ENCODE measurements at regions not wholly inside any gene's neighbourhood (a gene's known extent, or its start where the extent isn't known, plus 50 kb on each side); places are given as distances from the start of the nearest gene placed in this dataset.

DNA sequence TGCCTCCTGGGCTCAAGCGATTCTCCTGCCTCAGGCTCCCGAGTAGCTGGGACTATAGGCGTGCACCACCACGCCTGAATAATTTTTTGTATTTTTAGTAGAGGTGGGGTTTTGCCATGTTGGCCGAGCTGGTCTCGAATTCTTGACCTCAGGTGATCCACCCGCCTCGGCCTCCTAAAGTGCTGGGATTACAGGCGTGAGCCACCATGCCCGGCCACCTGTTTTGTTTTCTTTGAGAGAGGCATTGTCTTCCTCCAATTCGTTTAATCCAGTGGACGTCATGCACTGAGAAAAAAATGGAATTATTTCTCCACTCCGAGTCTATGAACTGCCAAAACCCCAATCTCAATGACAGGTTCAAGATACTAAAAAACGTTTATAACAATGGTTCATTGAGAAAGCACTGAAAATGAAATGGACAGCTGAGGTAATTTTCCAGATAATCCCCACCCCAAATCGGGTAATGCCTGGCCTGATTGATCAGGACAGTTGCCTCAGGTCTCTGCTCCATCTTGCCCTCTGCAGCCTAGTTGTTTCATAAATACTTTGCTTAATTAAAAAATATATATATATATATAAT lies 132.7 kb upstream of the PARP11 start (continued):
- TF ChIP-seq, protein P1, sequence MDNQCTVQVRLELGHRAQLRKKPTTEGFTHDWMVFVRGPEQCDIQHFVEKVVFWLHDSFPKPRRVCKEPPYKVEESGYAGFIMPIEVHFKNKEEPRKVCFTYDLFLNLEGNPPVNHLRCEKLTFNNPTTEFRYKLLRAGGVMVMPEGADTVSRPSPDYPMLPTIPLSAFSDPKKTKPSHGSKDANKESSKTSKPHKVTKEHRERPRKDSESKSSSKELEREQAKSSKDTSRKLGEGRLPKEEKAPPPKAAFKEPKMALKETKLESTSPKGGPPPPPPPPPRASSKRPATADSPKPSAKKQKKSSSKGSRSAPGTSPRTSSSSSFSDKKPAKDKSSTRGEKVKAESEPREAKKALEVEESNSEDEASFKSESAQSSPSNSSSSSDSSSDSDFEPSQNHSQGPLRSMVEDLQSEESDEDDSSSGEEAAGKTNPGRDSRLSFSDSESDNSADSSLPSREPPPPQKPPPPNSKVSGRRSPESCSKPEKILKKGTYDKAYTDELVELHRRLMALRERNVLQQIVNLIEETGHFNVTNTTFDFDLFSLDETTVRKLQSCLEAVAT (IDR thresholded peaks at IDR 0.05), result no peak
- no peak for TF ChIP-seq CREB1 (IDR thresholded peaks at IDR 0.05; ENCODE audit: low read depth)
- TF ChIP-seq, protein P2, sequence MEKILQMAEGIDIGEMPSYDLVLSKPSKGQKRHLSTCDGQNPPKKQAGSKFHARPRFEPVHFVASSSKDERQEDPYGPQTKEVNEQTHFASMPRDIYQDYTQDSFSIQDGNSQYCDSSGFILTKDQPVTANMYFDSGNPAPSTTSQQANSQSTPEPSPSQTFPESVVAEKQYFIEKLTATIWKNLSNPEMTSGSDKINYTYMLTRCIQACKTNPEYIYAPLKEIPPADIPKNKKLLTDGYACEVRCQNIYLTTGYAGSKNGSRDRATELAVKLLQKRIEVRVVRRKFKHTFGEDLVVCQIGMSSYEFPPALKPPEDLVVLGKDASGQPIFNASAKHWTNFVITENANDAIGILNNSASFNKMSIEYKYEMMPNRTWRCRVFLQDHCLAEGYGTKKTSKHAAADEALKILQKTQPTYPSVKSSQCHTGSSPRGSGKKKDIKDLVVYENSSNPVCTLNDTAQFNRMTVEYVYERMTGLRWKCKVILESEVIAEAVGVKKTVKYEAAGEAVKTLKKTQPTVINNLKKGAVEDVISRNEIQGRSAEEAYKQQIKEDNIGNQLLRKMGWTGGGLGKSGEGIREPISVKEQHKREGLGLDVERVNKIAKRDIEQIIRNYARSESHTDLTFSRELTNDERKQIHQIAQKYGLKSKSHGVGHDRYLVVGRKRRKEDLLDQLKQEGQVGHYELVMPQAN (conservative IDR thresholded peaks at IDR 0.05), result no peak
- TF ChIP-seq, protein P3, sequence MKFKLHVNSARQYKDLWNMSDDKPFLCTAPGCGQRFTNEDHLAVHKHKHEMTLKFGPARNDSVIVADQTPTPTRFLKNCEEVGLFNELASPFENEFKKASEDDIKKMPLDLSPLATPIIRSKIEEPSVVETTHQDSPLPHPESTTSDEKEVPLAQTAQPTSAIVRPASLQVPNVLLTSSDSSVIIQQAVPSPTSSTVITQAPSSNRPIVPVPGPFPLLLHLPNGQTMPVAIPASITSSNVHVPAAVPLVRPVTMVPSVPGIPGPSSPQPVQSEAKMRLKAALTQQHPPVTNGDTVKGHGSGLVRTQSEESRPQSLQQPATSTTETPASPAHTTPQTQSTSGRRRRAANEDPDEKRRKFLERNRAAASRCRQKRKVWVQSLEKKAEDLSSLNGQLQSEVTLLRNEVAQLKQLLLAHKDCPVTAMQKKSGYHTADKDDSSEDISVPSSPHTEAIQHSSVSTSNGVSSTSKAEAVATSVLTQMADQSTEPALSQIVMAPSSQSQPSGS (IDR thresholded peaks at IDR 0.05; ENCODE audit: low read length), result no peak

DNA sequence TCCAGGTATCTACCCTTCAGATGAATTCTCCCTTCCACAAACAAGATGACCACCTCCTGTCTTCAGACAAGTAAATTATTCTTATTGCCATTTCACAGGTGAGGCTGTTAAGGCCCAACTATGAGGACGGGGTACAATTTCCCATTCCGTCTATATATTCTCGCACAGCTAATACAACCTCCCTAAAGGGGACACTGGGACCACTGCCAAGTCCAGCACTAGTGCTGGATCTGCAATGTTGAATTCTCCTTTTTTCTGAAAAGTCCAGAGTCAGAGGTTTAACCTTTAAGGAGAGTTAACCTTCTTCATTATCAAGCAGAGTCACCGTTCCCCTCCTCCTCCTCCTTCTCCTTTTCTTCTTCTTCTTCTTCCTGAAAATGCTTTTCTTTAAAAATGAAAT lies 130.4 kb upstream of the PARP11 start:
- Histone ChIP-seq H3K4me1 (ENCODE audit: control insufficient read depth, insufficient read depth, low read length) (no peaks in the 10 kb centered on the region), H3K9me3 (replicated peaks; ENCODE audit: control insufficient read depth, insufficient read depth, low read length) (no peaks in the 10 kb centered on the region; the same call in 1 of the 3 replicates), H3K79me2 (ENCODE audit: control insufficient read depth, insufficient read depth, low read length) (no peaks in the 10 kb centered on the region), H3K27me3 (replicated peaks in 1 of 2; ENCODE audit: control insufficient read depth in 2 of 2, insufficient read depth in 2 of 2, low read length in 1 of 2) (peaks cover 0 to 11% of the 10 kb centered on the region in 2 experiments; a peak in 3 of 4 replicates), H3K27ac (ENCODE audit: control insufficient read depth, insufficient read depth) (no peak overlapping the region), H3K9ac (ENCODE audit: control insufficient read depth, insufficient read depth, low read length) (no peak overlapping the region), H3K4me3 (no peak overlapping the region), H3K36me3 (ENCODE audit: control insufficient read depth in 2 of 2, insufficient read depth in 2 of 2, low read length in 1 of 2) (no peaks in the 10 kb centered on the region), H2AFZ (ENCODE audit: control insufficient read depth, low read depth, low read length) (no peak overlapping the region), H4K20me1 (ENCODE audit: control insufficient read depth, insufficient read depth) (no peaks in the 10 kb centered on the region), H3K4me2 (ENCODE audit: control insufficient read depth, insufficient read depth) (no peak overlapping the region)
- POLR2A ChIA-PET, result no interaction called here
- in situ Hi-C loops (cut with MboI) (no loop called here), intact Hi-C loops (cut with micrococcal nuclease; ENCODE audit: unreplicated experiment) (no loop called here)
- DNase-seq (ENCODE audit: low read depth, low spot score) (no peak), FAIRE-seq (no peak), ATAC-seq (no peak)
- no TSS peak for BruUV-seq (replicated peaks)
- SMC1A ChIA-PET (ENCODE audit: uncharacterized antibody, unreplicated experiment), result no interaction called here
- RAD21 ChIA-PET (ENCODE audit: unreplicated experiment), result no interaction called here
- WGBS (ENCODE audit: insufficient coverage, insufficient replicate concordance, low lambda C conversion rate, missing lambda C conversion rate), result 71% methylated on average over 4 of the region's 4 CpGs
- CTCF ChIA-PET, result no interaction called here
- TF ChIP-seq, protein P4, sequence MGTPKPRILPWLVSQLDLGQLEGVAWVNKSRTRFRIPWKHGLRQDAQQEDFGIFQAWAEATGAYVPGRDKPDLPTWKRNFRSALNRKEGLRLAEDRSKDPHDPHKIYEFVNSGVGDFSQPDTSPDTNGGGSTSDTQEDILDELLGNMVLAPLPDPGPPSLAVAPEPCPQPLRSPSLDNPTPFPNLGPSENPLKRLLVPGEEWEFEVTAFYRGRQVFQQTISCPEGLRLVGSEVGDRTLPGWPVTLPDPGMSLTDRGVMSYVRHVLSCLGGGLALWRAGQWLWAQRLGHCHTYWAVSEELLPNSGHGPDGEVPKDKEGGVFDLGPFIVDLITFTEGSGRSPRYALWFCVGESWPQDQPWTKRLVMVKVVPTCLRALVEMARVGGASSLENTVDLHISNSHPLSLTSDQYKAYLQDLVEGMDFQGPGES (IDR thresholded peaks at IDR 0.05), result no peak
- TF ChIP-seq BRCA1 (IDR thresholded peaks at IDR 0.05; ENCODE audit: low read depth, low read length), result no peak
- TF ChIP-seq CREB1 (IDR thresholded peaks at IDR 0.05; ENCODE audit: low read depth), result no peak
- TF ChIP-seq ZNF384 (IDR thresholded peaks at IDR 0.05; ENCODE audit: borderline replicate concordance, low read depth, low read length), result no peak
- TF ChIP-seq IRF4 (IDR thresholded peaks at IDR 0.05; ENCODE audit: low read depth, low read length), result no peak
- TF ChIP-seq, protein P5, sequence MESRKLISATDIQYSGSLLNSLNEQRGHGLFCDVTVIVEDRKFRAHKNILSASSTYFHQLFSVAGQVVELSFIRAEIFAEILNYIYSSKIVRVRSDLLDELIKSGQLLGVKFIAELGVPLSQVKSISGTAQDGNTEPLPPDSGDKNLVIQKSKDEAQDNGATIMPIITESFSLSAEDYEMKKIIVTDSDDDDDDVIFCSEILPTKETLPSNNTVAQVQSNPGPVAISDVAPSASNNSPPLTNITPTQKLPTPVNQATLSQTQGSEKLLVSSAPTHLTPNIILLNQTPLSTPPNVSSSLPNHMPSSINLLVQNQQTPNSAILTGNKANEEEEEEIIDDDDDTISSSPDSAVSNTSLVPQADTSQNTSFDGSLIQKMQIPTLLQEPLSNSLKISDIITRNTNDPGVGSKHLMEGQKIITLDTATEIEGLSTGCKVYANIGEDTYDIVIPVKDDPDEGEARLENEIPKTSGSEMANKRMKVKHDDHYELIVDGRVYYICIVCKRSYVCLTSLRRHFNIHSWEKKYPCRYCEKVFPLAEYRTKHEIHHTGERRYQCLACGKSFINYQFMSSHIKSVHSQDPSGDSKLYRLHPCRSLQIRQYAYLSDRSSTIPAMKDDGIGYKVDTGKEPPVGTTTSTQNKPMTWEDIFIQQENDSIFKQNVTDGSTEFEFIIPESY (IDR thresholded peaks at IDR 0.05), result no peak
- TF ChIP-seq, protein P6, sequence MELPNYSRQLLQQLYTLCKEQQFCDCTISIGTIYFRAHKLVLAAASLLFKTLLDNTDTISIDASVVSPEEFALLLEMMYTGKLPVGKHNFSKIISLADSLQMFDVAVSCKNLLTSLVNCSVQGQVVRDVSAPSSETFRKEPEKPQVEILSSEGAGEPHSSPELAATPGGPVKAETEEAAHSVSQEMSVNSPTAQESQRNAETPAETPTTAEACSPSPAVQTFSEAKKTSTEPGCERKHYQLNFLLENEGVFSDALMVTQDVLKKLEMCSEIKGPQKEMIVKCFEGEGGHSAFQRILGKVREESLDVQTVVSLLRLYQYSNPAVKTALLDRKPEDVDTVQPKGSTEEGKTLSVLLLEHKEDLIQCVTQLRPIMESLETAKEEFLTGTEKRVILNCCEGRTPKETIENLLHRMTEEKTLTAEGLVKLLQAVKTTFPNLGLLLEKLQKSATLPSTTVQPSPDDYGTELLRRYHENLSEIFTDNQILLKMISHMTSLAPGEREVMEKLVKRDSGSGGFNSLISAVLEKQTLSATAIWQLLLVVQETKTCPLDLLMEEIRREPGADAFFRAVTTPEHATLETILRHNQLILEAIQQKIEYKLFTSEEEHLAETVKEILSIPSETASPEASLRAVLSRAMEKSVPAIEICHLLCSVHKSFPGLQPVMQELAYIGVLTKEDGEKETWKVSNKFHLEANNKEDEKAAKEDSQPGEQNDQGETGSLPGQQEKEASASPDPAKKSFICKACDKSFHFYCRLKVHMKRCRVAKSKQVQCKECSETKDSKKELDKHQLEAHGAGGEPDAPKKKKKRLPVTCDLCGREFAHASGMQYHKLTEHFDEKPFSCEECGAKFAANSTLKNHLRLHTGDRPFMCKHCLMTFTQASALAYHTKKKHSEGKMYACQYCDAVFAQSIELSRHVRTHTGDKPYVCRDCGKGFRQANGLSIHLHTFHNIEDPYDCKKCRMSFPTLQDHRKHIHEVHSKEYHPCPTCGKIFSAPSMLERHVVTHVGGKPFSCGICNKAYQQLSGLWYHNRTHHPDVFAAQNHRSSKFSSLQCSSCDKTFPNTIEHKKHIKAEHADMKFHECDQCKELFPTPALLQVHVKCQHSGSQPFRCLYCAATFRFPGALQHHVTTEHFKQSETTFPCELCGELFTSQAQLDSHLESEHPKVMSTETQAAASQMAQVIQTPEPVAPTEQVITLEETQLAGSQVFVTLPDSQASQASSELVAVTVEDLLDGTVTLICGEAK (IDR thresholded peaks at IDR 0.05; ENCODE audit: borderline replicate concordance), result no peak
